ENCODE measurements at regions not wholly inside any gene's neighbourhood (a gene's known extent, or its start where the extent isn't known, plus 50 kb on each side); places are given as distances from the start of the nearest gene placed in this dataset.

- H4K20me1 ChIP-seq (replicated peaks; ENCODE audit: control insufficient read depth, insufficient read depth, low read length) = no peaks in the 10 kb centered on the region
- 35% methylated on average over 4 of the region's 4 CpGs for WGBS (ENCODE audit: insufficient coverage, low coverage, missing lambda C conversion rate)
- TF ChIP-seq, protein P1, sequence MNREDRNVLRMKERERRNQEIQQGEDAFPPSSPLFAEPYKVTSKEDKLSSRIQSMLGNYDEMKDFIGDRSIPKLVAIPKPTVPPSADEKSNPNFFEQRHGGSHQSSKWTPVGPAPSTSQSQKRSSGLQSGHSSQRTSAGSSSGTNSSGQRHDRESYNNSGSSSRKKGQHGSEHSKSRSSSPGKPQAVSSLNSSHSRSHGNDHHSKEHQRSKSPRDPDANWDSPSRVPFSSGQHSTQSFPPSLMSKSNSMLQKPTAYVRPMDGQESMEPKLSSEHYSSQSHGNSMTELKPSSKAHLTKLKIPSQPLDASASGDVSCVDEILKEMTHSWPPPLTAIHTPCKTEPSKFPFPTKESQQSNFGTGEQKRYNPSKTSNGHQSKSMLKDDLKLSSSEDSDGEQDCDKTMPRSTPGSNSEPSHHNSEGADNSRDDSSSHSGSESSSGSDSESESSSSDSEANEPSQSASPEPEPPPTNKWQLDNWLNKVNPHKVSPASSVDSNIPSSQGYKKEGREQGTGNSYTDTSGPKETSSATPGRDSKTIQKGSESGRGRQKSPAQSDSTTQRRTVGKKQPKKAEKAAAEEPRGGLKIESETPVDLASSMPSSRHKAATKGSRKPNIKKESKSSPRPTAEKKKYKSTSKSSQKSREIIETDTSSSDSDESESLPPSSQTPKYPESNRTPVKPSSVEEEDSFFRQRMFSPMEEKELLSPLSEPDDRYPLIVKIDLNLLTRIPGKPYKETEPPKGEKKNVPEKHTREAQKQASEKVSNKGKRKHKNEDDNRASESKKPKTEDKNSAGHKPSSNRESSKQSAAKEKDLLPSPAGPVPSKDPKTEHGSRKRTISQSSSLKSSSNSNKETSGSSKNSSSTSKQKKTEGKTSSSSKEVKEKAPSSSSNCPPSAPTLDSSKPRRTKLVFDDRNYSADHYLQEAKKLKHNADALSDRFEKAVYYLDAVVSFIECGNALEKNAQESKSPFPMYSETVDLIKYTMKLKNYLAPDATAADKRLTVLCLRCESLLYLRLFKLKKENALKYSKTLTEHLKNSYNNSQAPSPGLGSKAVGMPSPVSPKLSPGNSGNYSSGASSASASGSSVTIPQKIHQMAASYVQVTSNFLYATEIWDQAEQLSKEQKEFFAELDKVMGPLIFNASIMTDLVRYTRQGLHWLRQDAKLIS (CRISPR knock-in tag; IDR thresholded peaks at IDR 0.05) = no peak
- TF ChIP-seq MIER1 (IDR thresholded peaks at IDR 0.05; ENCODE audit: low read depth) = no peak
- TF ChIP-seq ZNF586 (CRISPR knock-in tag; conservative IDR thresholded peaks at IDR 0.05) = no peak
- no peak for TF ChIP-seq NFYB (IDR thresholded peaks at IDR 0.05; ENCODE audit: extremely low read depth, insufficient read length)
- TF ChIP-seq ARHGAP35 (IDR thresholded peaks at IDR 0.05; ENCODE audit: partially characterized antibody) = no peak
- no peak for TF ChIP-seq JUNB (CRISPR knock-in tag; conservative IDR thresholded peaks at IDR 0.05)
- TF ChIP-seq POLR2AphosphoS2 (IDR thresholded peaks at IDR 0.05; ENCODE audit: low read length) = no peak
- no peak for TF ChIP-seq ZC3H4 (CRISPR knock-in tag; IDR thresholded peaks at IDR 0.05; ENCODE audit: borderline replicate concordance)
- TF ChIP-seq RFX1 (IDR thresholded peaks at IDR 0.05) = no peak
- no peak for TF ChIP-seq RBM34 (IDR thresholded peaks at IDR 0.05; ENCODE audit: borderline replicate concordance, insufficient read depth, low read length)
- no peaks in the 10 kb centered on the region for H3K27me3 ChIP-seq (ENCODE audit: control insufficient read depth in 2 of 2, insufficient read depth in 2 of 2, low read length in 2 of 2)
- H3K9me3 ChIP-seq (replicated peaks; ENCODE audit: control insufficient read depth, insufficient read depth, low read depth, low read length) = peaks cover under 1% of the 10 kb centered on the region; the same call in 1 of the 2 replicates
- no peaks in the 10 kb centered on the region for H3K79me2 ChIP-seq (ENCODE audit: control insufficient read depth, insufficient read depth, low read length)
- no peak overlapping the region for H2AFZ ChIP-seq (ENCODE audit: low read depth, low read length)
- no peak overlapping the region for H3K27ac ChIP-seq (ENCODE audit: extremely low read depth, low read depth, low read length)
- H3K9me1 ChIP-seq (ENCODE audit: control insufficient read depth, insufficient read depth, low read length) = no peaks in the 10 kb centered on the region
- H3K9ac ChIP-seq (ENCODE audit: insufficient read depth in 1 of 2, low read depth in 2 of 2, low read length in 2 of 2) = no peak overlapping the region
- BruUV-seq (replicated peaks) = no TSS peak
- peaks cover 0 to 3% of the 10 kb centered on the region in 2 experiments; a peak in 4 of 5 replicates for H3K4me1 ChIP-seq (replicated peaks in 1 of 2; ENCODE audit: control insufficient read depth in 2 of 2, insufficient read depth in 2 of 2, low read length in 2 of 2)
- H3K4me3 ChIP-seq = no peak overlapping the region
- in situ Hi-C loops (cut with MboI) (no loop called here), intact Hi-C loops (cut with micrococcal nuclease) (no loop called here)
- no peaks in the 10 kb centered on the region for H3K36me3 ChIP-seq (ENCODE audit: control insufficient read depth, insufficient read depth, low read length)
- FAIRE-seq = no peak
- ChIA-PET CTCF (ENCODE audit: low intra/inter-chr PET ratio) (no interaction called here), POLR2A (interaction anchor here (1.0 kb wide), 1 partner anchor 11 kb away, joined by 3 read pairs; no protein-coding TSS in a partner anchor)
- no peak for ATAC-seq
- H3K4me2 ChIP-seq (ENCODE audit: insufficient read depth, low read length) = no peak overlapping the region
- no peak for DNase-seq (ENCODE audit: extremely low read depth in 1 of 4, low spot score in 3 of 4)
These were observed 52.7 kb upstream of the IL6ST start for GRCh38 chr5:56047448-56047847.
